GM12873 (cell line): ENCODE measurements at regions not wholly inside any gene's neighbourhood (a gene's known extent, or its start where the extent isn't known, plus 50 kb on each side); places are given as distances from the start of the nearest gene placed in this dataset.

Experiments
- CTCF ChIP-seq: IDR thresholded peaks from 2 replicates; pipeline ENCODE4 v1.5.1; 2012; ENCODE audit warnings: low read depth, mild to moderate bottlenecking, moderate library complexity, low read length, control low read depth; ENCODE audit not compliant: insufficient read depth; ENCODE audit errors: missing control alignments

- TF ChIP-seq CTCF: no peak
Observed at GRCh38 chr18:71431171-71431570, 1113.0 kb downstream of the CBLN2 start.

GRCh38 chr18:71426441-71426840 is 1117.7 kb downstream of the CBLN2 start:
- TF ChIP-seq CTCF: no peak

GRCh38 chr18:71405169-71405809 is 1116.4 kb downstream of the SOCS6 start:
- no peak for TF ChIP-seq CTCF

- TF ChIP-seq CTCF: no peak
Observed at GRCh38 chr18:71403501-71403900, 1114.7 kb downstream of the SOCS6 start.

GRCh38 chr18:71398531-71398930 is 1109.7 kb downstream of the SOCS6 start:
- TF ChIP-seq CTCF: no peak

GRCh38 chr18:71388148-71388547 is 1099.3 kb downstream of the SOCS6 start:
- no peak for TF ChIP-seq CTCF

GRCh38 chr18:71374294-71375000 is 1085.6 kb downstream of the SOCS6 start:
- TF ChIP-seq CTCF: no peak
